H1 (cell line): ENCODE measurements at regions not wholly inside any gene's neighbourhood (a gene's known extent, or its start where the extent isn't known, plus 50 kb on each side); places are given as distances from the start of the nearest gene placed in this dataset.

Source experiments
- BCL11A ChIP-seq, 2 experiments: IDR thresholded peaks; one replicate each; pipeline ENCODE4 v1.6.1; 2011; ENCODE audit warnings: low read depth in 2 of 2, low read length in 2 of 2, mild to moderate bottlenecking in 2 of 2
- NANOG ChIP-seq: IDR thresholded peaks from 2 replicates; pipeline ENCODE4 v1.6.1; 2011; ENCODE audit warnings: low read length, low read depth, mild to moderate bottlenecking, inconsistent platforms; ENCODE audit not compliant: insufficient read depth, poor library complexity, severe bottlenecking
- RFX5 ChIP-seq: IDR thresholded peaks from 2 replicates; pipeline ENCODE4 v1.6.1; 2011; ENCODE audit warnings: low read depth, low read length, improper control_type of control experiment, borderline replicate concordance
- SIRT6 ChIP-seq: IDR thresholded peaks from one replicate; pipeline ENCODE4 v1.7.1; 2012; ENCODE audit warnings: low read length, inconsistent platforms
- TF ChIP-seq, protein P1 (sequence below): fragments of 300-600 bp; sonication (generic); IDR thresholded peaks from 2 replicates; pipeline ENCODE4 v1.7.1; 2012; ENCODE audit warnings: low read length, moderate library complexity, mild to moderate bottlenecking, inconsistent platforms; ENCODE audit not compliant: insufficient replicate concordance

DNA sequence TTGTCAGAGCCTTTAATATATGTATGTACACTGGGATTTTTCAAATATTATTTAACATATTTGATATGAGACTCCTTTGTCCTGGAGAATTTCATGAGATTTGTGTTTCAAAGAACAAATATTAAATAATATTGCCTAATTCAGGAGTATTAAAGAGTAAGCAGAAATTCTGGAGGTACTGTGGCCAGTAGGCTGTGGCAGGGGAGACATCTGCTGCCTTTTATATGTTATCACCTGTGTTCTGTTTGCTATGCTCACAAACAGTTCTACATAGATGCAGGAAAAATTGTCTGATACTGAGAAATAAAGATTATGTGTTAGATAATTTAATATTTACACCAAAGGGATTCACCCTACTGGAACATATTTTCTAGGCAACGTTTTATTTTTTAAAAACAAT is 395.4 kb upstream of the SLC35B3 start (continued):
- TF ChIP-seq, protein P1, sequence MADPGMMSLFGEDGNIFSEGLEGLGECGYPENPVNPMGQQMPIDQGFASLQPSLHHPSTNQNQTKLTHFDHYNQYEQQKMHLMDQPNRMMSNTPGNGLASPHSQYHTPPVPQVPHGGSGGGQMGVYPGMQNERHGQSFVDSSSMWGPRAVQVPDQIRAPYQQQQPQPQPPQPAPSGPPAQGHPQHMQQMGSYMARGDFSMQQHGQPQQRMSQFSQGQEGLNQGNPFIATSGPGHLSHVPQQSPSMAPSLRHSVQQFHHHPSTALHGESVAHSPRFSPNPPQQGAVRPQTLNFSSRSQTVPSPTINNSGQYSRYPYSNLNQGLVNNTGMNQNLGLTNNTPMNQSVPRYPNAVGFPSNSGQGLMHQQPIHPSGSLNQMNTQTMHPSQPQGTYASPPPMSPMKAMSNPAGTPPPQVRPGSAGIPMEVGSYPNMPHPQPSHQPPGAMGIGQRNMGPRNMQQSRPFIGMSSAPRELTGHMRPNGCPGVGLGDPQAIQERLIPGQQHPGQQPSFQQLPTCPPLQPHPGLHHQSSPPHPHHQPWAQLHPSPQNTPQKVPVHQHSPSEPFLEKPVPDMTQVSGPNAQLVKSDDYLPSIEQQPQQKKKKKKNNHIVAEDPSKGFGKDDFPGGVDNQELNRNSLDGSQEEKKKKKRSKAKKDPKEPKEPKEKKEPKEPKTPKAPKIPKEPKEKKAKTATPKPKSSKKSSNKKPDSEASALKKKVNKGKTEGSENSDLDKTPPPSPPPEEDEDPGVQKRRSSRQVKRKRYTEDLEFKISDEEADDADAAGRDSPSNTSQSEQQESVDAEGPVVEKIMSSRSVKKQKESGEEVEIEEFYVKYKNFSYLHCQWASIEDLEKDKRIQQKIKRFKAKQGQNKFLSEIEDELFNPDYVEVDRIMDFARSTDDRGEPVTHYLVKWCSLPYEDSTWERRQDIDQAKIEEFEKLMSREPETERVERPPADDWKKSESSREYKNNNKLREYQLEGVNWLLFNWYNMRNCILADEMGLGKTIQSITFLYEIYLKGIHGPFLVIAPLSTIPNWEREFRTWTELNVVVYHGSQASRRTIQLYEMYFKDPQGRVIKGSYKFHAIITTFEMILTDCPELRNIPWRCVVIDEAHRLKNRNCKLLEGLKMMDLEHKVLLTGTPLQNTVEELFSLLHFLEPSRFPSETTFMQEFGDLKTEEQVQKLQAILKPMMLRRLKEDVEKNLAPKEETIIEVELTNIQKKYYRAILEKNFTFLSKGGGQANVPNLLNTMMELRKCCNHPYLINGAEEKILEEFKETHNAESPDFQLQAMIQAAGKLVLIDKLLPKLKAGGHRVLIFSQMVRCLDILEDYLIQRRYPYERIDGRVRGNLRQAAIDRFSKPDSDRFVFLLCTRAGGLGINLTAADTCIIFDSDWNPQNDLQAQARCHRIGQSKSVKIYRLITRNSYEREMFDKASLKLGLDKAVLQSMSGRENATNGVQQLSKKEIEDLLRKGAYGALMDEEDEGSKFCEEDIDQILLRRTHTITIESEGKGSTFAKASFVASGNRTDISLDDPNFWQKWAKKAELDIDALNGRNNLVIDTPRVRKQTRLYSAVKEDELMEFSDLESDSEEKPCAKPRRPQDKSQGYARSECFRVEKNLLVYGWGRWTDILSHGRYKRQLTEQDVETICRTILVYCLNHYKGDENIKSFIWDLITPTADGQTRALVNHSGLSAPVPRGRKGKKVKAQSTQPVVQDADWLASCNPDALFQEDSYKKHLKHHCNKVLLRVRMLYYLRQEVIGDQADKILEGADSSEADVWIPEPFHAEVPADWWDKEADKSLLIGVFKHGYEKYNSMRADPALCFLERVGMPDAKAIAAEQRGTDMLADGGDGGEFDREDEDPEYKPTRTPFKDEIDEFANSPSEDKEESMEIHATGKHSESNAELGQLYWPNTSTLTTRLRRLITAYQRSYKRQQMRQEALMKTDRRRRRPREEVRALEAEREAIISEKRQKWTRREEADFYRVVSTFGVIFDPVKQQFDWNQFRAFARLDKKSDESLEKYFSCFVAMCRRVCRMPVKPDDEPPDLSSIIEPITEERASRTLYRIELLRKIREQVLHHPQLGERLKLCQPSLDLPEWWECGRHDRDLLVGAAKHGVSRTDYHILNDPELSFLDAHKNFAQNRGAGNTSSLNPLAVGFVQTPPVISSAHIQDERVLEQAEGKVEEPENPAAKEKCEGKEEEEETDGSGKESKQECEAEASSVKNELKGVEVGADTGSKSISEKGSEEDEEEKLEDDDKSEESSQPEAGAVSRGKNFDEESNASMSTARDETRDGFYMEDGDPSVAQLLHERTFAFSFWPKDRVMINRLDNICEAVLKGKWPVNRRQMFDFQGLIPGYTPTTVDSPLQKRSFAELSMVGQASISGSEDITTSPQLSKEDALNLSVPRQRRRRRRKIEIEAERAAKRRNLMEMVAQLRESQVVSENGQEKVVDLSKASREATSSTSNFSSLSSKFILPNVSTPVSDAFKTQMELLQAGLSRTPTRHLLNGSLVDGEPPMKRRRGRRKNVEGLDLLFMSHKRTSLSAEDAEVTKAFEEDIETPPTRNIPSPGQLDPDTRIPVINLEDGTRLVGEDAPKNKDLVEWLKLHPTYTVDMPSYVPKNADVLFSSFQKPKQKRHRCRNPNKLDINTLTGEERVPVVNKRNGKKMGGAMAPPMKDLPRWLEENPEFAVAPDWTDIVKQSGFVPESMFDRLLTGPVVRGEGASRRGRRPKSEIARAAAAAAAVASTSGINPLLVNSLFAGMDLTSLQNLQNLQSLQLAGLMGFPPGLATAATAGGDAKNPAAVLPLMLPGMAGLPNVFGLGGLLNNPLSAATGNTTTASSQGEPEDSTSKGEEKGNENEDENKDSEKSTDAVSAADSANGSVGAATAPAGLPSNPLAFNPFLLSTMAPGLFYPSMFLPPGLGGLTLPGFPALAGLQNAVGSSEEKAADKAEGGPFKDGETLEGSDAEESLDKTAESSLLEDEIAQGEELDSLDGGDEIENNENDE, result no peak
- TF ChIP-seq BCL11A (IDR thresholded peaks at IDR 0.05; ENCODE audit: low read depth in 2 of 2, low read length in 2 of 2) (no peak), SIRT6 (no peak), NANOG (no peak), RFX5 (no peak)
